NCI-H2196 treated with DMSO at 0.1 percent for 48 hours (cell line): ENCODE measurements at regions not wholly inside any gene's neighbourhood (a gene's known extent, or its start where the extent isn't known, plus 50 kb on each side); places are given as distances from the start of the nearest gene placed in this dataset.
"Not testable (repeated sequence)": the region's sequence is repeated elsewhere in the genome, so short reads cannot be mapped to it uniquely, and the experiment has no call there.

ENCODE experiments used
- DNase-seq: peaks from one replicate; lab custom pipeline; 2025; ENCODE audit not compliant: unreplicated experiment; lab: John Stamatoyannopoulos, UW

GRCh38 chr9:78172610-78173009 lies 63.3 kb upstream of the CEP78 start:
- not testable (repeated sequence) for DNase-seq

DNA sequence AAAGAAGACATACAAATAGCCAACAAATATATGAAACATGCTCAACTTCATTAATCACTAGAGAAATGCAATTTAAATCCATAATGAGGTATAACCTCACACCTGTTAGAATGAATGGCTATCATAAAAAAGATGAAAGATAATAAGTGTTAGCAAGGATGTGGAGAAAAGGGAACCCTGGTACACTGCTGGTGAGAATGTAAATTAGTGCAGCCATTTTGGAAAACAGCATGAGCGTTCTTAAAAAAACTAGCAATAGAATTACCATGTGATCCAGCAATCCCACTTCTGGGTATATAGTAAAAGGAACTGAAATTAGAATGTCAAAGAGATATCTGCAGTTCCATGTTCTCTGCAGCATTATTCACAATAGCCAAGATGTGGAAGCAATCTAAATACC lies 64.2 kb upstream of the CEP78 start:
- no peak for DNase-seq

- no peak for DNase-seq
Observed at GRCh38 chr9:78169125-78169524, 66.8 kb upstream of the CEP78 start.

GRCh38 chr9:78167356-78167755 lies 68.5 kb upstream of the CEP78 start:
- peak; percentile 33 for DNase-seq

- DNase-seq, result no peak
Observed at GRCh38 chr9:78163834-78164233, 72.0 kb upstream of the CEP78 start.

- no peak for DNase-seq
Observed at GRCh38 chr9:78158286-78158685, 77.6 kb upstream of the CEP78 start.

GRCh38 chr9:78150983-78151356 lies 84.9 kb upstream of the CEP78 start:
- no peak for DNase-seq

GRCh38 chr9:78150312-78150982 lies 85.4 kb upstream of the CEP78 start:
- DNase-seq, result no peak

- DNase-seq, result no peak
Observed at GRCh38 chr9:78149702-78150291, 86.1 kb upstream of the CEP78 start.

GRCh38 chr9:78146241-78146640 lies 89.6 kb upstream of the CEP78 start:
- no peak for DNase-seq

DNA sequence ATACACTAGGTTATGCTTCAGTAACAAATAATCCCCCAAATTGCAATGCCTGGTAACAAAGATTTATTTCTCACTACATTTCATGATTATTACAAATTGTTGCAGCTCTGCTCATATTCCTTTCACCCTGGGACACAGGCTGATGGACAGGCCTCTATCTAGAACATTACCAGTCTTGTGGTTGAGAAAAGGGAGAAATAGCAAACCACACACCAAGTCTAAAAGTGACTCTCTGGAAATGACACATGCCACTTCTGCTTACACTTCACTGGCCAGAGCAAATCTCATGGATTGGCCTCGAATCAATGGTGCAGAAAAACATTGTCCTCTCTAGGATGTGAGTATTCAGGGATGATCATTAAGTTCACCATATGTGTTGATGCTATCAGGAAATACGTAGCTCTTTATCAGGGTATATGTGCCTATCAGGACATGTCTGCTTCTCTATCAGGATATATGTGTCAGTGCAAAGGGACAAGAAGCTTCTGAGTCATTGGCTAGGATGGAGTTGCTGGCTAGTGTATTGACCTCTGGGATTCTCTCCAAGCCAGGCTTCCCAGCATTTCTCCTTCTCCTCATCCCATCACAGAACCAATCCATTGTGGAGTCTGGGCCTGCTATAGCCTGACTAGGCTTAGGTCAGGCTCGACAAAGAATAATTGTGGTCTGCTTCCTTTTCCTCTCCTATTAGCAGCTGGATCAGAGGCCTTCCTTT lies 91.1 kb upstream of the CEP78 start:
- no peak for DNase-seq

GRCh38 chr9:78144008-78144381 lies 91.9 kb upstream of the CEP78 start:
- DNase-seq, result no peak

DNA sequence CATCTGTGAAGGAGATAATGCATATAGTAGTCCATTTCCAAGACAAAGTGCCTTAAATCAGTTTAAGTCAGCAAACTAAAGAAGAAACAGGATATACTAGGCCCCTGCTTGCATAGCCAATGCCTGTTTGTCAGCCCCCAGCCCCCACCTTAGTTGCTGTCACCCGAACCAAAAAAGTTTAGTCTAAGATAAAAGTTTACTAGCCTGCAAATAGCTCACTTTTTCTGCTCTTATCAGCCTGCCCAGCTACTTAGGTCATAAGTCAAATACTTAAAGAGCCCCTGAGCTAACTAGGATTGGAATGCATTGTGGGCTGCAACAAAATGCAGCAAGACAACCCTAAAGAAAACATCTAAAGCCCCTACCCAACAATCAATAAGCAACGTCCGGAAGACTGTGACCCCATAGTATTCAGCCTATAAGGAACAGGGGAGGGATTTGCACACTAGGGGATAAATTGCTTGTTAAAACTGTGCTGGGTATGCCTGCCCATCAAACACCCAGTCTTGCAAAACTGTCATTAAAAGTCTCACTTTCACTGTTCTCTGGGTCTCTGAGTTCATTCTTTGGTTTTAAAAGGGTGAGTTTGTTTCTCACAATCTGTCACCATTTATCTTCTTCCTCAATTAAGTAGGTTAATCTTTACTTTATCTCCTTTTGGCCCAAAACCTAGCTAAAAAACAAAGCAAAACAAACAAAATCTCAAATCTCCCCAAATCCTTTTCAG lies 92.4 kb upstream of the CEP78 start:
- DNase-seq, result no peak

- DNase-seq, result not testable (repeated sequence)
Observed at GRCh38 chr9:78142264-78142663, 93.6 kb upstream of the CEP78 start.

DNA sequence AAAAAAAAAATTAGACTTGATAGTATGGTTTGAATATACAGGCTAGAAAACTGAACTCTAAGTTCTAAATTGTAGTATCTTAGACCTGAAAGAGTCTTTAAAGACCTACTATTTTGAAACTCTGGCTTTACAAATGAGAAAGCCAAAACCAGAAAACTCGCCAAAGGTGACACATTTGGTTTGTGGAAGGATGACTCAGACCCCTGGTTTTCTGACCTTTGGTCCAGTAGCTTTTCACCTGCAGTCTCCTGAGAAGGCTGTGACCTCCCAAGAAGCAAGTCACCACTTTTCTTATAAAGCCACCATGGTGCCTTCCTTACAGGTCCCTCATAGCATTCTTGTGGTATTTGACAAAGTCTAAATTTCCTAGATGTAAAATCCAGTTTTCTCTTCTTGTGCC lies 102.1 kb upstream of the CEP78 start:
- DNase-seq, result no peak

GRCh38 chr9:78132701-78133058 lies 101.1 kb upstream of the GNAQ start:
- no peak for DNase-seq

DNA sequence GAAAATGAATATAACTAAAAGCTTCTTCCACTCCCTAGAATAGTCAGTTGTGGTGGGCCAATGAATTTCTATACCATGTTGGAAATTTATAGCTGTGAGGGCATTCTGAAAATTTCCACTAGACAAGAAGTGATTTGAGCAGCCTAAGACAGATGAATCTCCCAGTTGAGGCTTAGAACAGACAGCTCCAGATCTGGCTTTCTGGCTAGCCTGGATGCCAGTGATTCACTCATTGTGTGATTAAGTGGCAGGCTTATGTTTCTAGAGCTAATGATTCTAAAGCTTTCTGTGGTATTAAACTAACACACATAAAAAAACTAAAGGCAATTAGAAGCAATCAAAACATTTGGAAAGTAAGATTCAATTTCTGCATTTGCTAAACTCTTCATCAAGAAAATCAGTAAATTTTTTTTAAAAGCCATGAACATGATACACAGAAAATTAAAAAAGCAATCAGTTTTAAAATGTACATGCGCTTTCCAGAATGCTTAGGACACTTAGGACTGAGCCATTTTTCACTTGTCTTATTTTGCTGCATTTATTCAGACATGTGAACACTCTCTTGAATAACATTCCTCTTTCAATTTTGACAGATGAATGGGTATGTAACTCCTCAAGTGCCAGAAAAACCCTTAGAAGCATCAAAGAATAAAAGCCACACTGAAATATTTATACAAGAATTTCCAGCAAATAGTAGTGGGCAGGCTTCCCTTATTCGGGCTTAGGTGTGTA lies 100.5 kb upstream of the GNAQ start:
- no peak for DNase-seq

DNA sequence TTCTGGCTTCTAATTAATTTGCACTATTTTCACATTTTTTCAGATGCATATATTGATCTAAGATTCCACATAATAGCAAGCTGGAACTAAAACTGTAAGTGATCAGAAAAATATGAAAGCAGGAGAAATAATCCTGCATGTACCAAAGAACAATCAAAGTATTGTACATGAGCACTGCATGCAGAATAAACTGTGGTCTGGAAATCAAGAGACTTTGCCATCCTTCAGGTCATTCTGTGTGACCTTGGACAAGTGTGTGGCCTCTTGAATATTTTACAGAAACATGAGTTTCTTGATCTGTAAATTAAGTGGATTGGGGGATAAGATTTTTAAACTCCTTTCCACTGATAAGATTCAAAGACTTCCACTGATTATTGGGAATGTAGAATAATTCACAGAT lies 99.2 kb upstream of the GNAQ start:
- DNase-seq, result no peak

GRCh38 chr9:78130004-78130403 lies 98.4 kb upstream of the GNAQ start:
- no peak for DNase-seq

- DNase-seq, result no peak
Observed at GRCh38 chr9:78127279-78128225, 95.9 kb upstream of the GNAQ start.
